Fibroblast of pulmonary artery (primary cell): ENCODE measurements at regions not wholly inside any gene's neighbourhood (a gene's known extent, or its start where the extent isn't known, plus 50 kb on each side); places are given as distances from the start of the nearest gene placed in this dataset.

Source experiments
- DNase-seq: peaks from one replicate; pipeline ENCODE4 v3.0.0-alpha.2; 2010; ENCODE audit warnings: low read depth
- H3K4me3 ChIP-seq: replicated peaks from 2 replicates; pipeline ENCODE4 v1.5.1; 2011; ENCODE audit warnings: low read depth, mild to moderate bottlenecking, control low read depth, low read length, moderate library complexity
- TF ChIP-seq, protein P1 (sequence below): IDR thresholded peaks from 2 replicates; pipeline ENCODE4 v1.5.1; 2011; ENCODE audit warnings: mild to moderate bottlenecking, control low read depth, low read length, inconsistent platforms; ENCODE audit errors: missing control alignments

DNA sequence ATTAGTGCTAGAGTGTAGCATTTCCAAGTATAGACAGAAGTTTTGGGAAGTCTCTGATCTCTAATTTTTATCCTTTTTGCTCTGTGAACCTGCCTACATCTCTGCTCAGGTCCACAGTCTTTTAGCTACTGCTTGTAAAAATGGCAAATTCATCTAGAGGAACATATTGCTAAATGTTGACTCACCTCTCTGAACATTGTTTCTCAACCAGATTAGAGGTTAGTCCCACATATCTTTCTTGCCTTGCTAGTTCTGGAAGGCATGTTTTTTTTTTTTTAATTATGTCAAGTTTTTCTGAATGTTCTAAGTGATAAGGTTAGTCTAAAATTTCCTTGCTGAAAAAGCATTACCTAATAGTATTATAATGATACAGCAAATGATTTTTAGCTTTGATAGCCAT, 2889.6 kb upstream of the PCDH20 start:
- TF ChIP-seq, protein P1, sequence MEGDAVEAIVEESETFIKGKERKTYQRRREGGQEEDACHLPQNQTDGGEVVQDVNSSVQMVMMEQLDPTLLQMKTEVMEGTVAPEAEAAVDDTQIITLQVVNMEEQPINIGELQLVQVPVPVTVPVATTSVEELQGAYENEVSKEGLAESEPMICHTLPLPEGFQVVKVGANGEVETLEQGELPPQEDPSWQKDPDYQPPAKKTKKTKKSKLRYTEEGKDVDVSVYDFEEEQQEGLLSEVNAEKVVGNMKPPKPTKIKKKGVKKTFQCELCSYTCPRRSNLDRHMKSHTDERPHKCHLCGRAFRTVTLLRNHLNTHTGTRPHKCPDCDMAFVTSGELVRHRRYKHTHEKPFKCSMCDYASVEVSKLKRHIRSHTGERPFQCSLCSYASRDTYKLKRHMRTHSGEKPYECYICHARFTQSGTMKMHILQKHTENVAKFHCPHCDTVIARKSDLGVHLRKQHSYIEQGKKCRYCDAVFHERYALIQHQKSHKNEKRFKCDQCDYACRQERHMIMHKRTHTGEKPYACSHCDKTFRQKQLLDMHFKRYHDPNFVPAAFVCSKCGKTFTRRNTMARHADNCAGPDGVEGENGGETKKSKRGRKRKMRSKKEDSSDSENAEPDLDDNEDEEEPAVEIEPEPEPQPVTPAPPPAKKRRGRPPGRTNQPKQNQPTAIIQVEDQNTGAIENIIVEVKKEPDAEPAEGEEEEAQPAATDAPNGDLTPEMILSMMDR, result no peak
- peak; percentile 72 for DNase-seq
- H3K4me3 ChIP-seq, result no peak overlapping the region

DNA sequence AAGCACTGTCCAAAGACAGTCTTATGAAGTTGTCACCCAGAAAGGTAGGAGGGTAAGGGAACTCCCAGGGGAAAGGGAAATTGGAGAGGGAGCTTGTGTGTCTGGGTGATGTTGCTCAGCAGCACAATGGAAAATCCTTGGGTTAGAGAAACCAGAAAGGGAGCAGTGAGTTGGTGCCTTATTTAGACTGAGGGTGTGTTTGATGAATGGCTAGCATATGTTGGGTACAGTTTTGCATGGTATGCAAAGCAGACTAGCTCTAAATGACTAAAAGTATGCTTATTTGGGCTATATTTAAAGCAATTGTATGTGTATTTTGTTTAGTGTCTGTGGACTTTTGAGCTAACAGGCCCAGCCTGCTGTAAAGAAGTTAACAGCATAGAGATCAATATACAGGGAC, 2884.6 kb upstream of the PCDH20 start:
- no peak for DNase-seq
- TF ChIP-seq, protein P1, result no peak
- no peak overlapping the region for H3K4me3 ChIP-seq

DNA sequence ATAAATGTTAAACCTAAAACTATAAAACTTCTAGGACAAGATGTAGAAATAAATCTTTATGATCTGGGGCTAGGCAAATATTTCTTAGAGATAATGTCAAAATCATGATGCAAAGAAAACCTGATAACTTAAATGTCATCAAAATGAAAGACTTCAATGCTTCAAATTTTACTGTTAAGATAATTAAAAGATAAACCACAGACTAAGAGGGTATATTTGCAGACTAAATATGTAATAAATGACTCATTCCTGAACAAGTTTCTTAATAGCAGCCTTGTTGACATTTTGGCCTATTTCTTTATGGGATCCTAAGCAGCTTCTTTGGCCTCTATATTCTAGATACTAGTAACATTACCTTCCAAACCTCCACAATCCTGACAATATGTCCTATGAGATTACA, 2878.3 kb upstream of the PCDH20 start:
- peak; percentile 6 for DNase-seq
- TF ChIP-seq, protein P1, result no peak
- H3K4me3 ChIP-seq, result no peak overlapping the region

DNA sequence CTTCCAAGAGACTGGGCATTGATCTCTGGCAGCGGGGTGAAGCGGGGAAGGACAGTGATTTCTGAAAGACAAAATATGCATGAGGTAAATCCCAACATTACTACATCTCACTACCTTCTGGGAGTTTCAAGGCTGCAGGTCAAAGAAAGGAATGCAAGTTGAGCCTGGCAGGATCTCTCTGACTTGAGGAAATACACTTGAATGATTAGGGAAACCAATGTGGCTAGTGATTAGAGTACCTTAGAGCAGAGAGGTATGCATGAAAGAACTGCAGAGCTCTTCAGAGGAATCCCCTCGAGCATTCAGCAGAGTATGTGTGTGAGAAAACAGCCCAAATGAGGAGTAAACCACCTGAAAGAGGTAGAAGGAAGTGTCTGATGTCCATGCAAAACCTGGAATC, 2874.1 kb upstream of the PCDH20 start:
- DNase-seq, result no peak
- no peak overlapping the region for H3K4me3 ChIP-seq
- TF ChIP-seq, protein P1, result no peak

DNA sequence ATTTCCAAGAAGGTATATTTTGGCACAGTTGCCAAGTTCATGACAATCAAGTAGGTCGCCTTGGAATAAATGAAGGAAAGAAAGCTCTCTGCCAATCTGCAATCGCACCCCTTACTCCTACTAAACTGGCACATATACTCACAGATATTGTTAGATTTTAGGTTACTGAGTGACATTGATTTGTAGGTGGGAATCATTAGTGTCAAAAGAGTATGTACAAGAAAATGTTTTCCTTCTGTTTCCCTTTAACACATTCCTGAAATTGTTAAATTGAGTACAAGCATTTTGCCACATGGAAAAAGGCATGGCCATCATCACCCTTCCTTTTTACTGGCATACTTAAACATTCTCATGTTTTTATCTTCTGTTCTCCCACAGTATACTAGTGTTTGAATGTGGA, 2868.3 kb upstream of the PCDH20 start:
- TF ChIP-seq, protein P1, result no peak
- H3K4me3 ChIP-seq, result no peak overlapping the region
- no peak for DNase-seq

DNA sequence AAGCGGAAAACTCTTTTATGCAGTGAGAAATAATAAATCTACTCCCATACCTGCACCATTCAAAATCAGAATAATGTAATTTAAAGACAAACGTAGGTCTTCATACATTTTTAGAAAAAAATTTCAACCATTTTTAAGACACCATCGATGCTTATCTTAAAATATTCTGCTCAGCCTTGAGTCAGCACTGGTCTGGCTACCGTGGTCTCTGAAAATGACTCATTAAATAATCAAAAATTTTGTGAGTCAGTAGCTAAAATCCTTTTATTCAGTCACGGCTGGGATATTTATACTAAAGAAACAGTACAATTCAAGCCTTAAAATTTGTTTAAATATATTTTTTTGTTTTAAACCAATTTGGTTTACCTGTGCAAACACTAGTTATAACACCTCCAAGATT, 2862.8 kb upstream of the PCDH20 start:
- DNase-seq, result peak; percentile 57
- TF ChIP-seq, protein P1, result no peak

DNA sequence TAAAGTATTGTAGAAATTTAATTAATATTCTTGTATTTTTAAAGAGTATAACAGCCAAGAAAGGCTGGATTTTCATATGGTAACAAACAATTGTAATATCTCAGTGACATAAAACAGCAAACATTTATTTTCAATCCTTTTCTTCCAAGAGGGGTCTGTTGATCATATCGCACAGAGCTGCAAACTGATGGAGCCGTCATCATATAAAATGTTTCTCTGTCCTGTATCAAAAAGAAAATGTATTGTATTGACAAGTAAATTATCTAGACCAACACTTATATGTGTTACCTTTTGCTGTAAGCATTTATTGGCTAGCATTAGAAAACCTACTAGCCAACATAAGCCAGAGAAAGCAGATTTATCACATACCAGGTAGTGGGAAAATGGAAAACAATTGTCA, 2861.4 kb upstream of the PCDH20 start:
- no peak for DNase-seq
- no peak overlapping the region for H3K4me3 ChIP-seq
- TF ChIP-seq, protein P1, result no peak

More for the DNA sequence above, 2862.8 kb upstream of the PCDH20 start:
- H3K4me3 ChIP-seq, result no peak overlapping the region
